ENCODE measurements at regions not wholly inside any gene's neighbourhood (a gene's known extent, or its start where the extent isn't known, plus 50 kb on each side); places are given as distances from the start of the nearest gene placed in this dataset.
"Not testable (repeated sequence)": the region's sequence is repeated elsewhere in the genome, so short reads cannot be mapped to it uniquely, and the experiment has no call there.

- H3K36me3 ChIP-seq = no peaks in the 10 kb centered on the region
- H3K4me1 ChIP-seq = no peaks in the 10 kb centered on the region
- no peaks in the 10 kb centered on the region for H3K27me3 ChIP-seq
- ATAC-seq (ENCODE audit: low FRiP score in 2 of 2) = no peak
- TF ChIP-seq CTCF (IDR thresholded peaks at IDR 0.05) = no peak
- TF ChIP-seq POLR2A (IDR thresholded peaks at IDR 0.05) = no peak
- TF ChIP-seq POLR2AphosphoS5 (IDR thresholded peaks at IDR 0.05) = no peak
- TF ChIP-seq EP300 (IDR thresholded peaks at IDR 0.05) = no peak
- no peak overlapping the region for H3K4me3 ChIP-seq
- no peak for DNase-seq
- no peaks in the 10 kb centered on the region for H3K9me3 ChIP-seq
- H3K27ac ChIP-seq = no peak overlapping the region
Measured at GRCh38 chr6:92967362-92967761, 452.0 kb downstream of the EPHA7 start.

DNA sequence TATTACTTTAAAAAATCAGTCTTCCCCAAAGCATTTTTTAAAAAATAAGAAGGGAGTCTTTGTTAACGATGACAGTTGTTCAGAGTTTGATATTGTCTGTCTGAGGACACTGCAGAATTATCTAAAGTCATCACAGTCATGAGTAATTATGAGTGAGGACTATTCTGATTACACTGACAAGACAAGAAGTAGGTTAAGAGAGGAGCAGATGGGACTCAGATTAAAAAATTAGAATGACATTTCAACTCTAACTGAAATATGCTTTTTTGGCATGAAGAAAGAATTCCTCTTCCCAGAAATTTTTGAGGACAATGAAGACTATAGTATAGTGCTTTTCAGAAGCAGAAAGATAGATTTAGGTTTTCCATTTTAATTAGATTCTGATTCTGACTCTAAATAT is 456.5 kb downstream of the EPHA7 start:
- H3K9me3 ChIP-seq = no peaks in the 10 kb centered on the region
- H3K4me3 ChIP-seq = no peak overlapping the region
- H3K27me3 ChIP-seq = no peaks in the 10 kb centered on the region
- TF ChIP-seq CTCF (IDR thresholded peaks at IDR 0.05) = no peak
- no peak for TF ChIP-seq POLR2AphosphoS5 (IDR thresholded peaks at IDR 0.05)
- TF ChIP-seq EP300 (IDR thresholded peaks at IDR 0.05) = no peak
- no peak for TF ChIP-seq POLR2A (IDR thresholded peaks at IDR 0.05)
- ATAC-seq (ENCODE audit: low FRiP score in 2 of 2) = no peak
- H3K27ac ChIP-seq = no peak overlapping the region
- 65 to 79% methylated on average over 1 of the region's 1 CpG for WGBS, 2 donors
- no peaks in the 10 kb centered on the region for H3K36me3 ChIP-seq
- H3K4me1 ChIP-seq = no peaks in the 10 kb centered on the region
- DNase-seq = no peak

DNA sequence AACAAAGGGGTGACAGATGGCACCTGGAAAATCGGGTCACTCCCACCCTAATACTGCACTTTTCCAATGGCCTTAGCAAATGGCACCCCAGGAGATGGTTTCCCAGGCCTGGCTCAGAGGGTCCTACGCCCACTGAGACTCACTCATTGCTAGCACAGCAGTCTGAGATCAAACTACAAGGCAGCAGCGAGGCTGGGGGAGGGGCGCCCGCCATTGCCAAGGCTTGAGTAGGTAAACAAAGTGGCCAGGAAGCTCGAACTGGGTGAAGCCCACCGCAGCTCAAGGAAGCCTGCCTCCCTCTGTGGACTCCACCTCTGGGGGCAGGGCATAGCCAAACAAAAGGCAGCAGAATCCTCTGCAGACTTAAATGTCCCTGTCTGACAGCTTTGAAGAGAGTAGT is 467.2 kb downstream of the EPHA7 start:
- not testable (repeated sequence) for H3K36me3 ChIP-seq

DNA sequence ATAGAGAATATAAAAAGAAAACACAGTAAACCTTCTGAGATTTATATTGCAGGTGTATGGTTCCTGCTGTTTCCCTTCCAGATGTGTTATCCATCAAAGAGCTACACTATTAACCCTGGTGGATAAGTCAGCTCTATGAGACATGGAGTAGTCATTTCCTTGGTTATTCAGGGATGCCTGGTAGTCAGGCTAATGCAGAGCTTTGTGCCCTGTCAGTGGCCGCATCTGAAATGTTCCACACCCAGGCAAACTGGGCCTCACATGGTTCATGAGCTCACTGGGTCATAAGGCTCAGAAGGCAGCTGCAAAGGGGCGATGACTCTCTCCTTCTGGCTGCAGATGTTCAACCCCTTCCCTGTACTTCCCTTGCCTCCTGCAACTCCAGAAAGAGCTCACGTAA is 473.6 kb downstream of the EPHA7 start:
- Histone ChIP-seq H3K4me1 (no peaks in the 10 kb centered on the region), H3K9me3 (no peaks in the 10 kb centered on the region), H3K27ac (no peak overlapping the region), H3K27me3 (no peaks in the 10 kb centered on the region), H3K4me3 (no peak overlapping the region), H3K36me3 (no peaks in the 10 kb centered on the region)
- TF ChIP-seq EP300 (IDR thresholded peaks at IDR 0.05) = no peak
- no peak for DNase-seq
- ATAC-seq (ENCODE audit: low FRiP score in 2 of 2) = no peak
- WGBS, 2 donors = 83 to 96% methylated on average over 3 of the region's 3 CpGs

More for the DNA sequence above, 467.2 kb downstream of the EPHA7 start:
- H3K4me1 ChIP-seq; H3K4me3 ChIP-seq; H3K9me3 ChIP-seq; H3K27me3 ChIP-seq; ATAC-seq (ENCODE audit: low FRiP score in 2 of 2); H3K27ac ChIP-seq: not testable (repeated sequence)
- DNase-seq = peak in 1 of 2 donors; percentile 57
- WGBS, 2 donors = 82 to 86% methylated on average over 4 to 7 of the region's 7 CpGs

- Histone ChIP-seq H3K27me3 (no peaks in the 10 kb centered on the region), H3K27ac (no peak overlapping the region), H3K4me3 (no peak overlapping the region), H3K36me3 (no peaks in the 10 kb centered on the region), H3K9me3 (no peaks in the 10 kb centered on the region), H3K4me1 (no peaks in the 10 kb centered on the region)
- ATAC-seq (ENCODE audit: low FRiP score in 2 of 2) (no peak), DNase-seq (no peak)
- WGBS, 2 donors = 82 to 92% methylated on average over 1 of the region's 1 CpG
- TF ChIP-seq POLR2AphosphoS5 (IDR thresholded peaks at IDR 0.05) (no peak), POLR2A (IDR thresholded peaks at IDR 0.05) (no peak), EP300 (IDR thresholded peaks at IDR 0.05) (no peak), CTCF (IDR thresholded peaks at IDR 0.05) (no peak)
Measured at GRCh38 chr6:92944132-92944531, 475.2 kb downstream of the EPHA7 start.

GRCh38 chr6:92942549-92942948 is 476.8 kb downstream of the EPHA7 start:
- DNase-seq (no peak), ATAC-seq (ENCODE audit: low FRiP score in 2 of 2) (no peak)
- H3K36me3 ChIP-seq = no peaks in the 10 kb centered on the region
- H3K27me3 ChIP-seq = no peaks in the 10 kb centered on the region
- TF ChIP-seq POLR2AphosphoS5 (IDR thresholded peaks at IDR 0.05) (no peak), POLR2A (IDR thresholded peaks at IDR 0.05) (no peak), EP300 (IDR thresholded peaks at IDR 0.05) (no peak), CTCF (IDR thresholded peaks at IDR 0.05) (no peak)
- no peaks in the 10 kb centered on the region for H3K9me3 ChIP-seq
- H3K4me3 ChIP-seq = no peak overlapping the region
- no peaks in the 10 kb centered on the region for H3K4me1 ChIP-seq
- no peak overlapping the region for H3K27ac ChIP-seq

Data from upper lobe of left lung (tissue), 6 donors.